GM23248 (cell line): ENCODE measurements at regions not wholly inside any gene's neighbourhood (a gene's known extent, or its start where the extent isn't known, plus 50 kb on each side); places are given as distances from the start of the nearest gene placed in this dataset.
"Not testable (repeated sequence)": the region's sequence is repeated elsewhere in the genome, so short reads cannot be mapped to it uniquely, and the experiment has no call there.

Experiments
- EZH2 ChIP-seq: fragments of 200-600 bp; sonication (generic); IDR thresholded peaks from 2 replicates; pipeline ENCODE4 v1.6.1; 2018; ENCODE audit warnings: antibody characterized with exemption, mild to moderate bottlenecking; ENCODE audit not compliant: insufficient read depth, poor library complexity, severe bottlenecking
- EZH2phosphoT487 ChIP-seq: fragments of 200-600 bp; sonication (generic); IDR thresholded peaks from 2 replicates; pipeline ENCODE4 v1.6.1; 2018; ENCODE audit warnings: antibody characterized with exemption, moderate library complexity, mild to moderate bottlenecking, low read depth; ENCODE audit not compliant: insufficient read depth

GRCh38 chr1:146691798-146692197, 246.3 kb upstream of the NBPF12 start:
- not testable (repeated sequence) for TF ChIP-seq EZH2, EZH2phosphoT487
